Fibroblast of skin of scalp (primary cell): ENCODE measurements at regions not wholly inside any gene's neighbourhood (a gene's known extent, or its start where the extent isn't known, plus 50 kb on each side); places are given as distances from the start of the nearest gene placed in this dataset.
A peak's percentile ranks its signal among the peaks of the same experiment; 100 is the strongest.
"Not testable (repeated sequence)": the region's sequence is repeated elsewhere in the genome, so short reads cannot be mapped to it uniquely, and the experiment has no call there.

ENCODE experiments used
- DNase-seq: peaks from one replicate; pipeline ENCODE4 v3.0.0-alpha.2; 2013

DNA sequence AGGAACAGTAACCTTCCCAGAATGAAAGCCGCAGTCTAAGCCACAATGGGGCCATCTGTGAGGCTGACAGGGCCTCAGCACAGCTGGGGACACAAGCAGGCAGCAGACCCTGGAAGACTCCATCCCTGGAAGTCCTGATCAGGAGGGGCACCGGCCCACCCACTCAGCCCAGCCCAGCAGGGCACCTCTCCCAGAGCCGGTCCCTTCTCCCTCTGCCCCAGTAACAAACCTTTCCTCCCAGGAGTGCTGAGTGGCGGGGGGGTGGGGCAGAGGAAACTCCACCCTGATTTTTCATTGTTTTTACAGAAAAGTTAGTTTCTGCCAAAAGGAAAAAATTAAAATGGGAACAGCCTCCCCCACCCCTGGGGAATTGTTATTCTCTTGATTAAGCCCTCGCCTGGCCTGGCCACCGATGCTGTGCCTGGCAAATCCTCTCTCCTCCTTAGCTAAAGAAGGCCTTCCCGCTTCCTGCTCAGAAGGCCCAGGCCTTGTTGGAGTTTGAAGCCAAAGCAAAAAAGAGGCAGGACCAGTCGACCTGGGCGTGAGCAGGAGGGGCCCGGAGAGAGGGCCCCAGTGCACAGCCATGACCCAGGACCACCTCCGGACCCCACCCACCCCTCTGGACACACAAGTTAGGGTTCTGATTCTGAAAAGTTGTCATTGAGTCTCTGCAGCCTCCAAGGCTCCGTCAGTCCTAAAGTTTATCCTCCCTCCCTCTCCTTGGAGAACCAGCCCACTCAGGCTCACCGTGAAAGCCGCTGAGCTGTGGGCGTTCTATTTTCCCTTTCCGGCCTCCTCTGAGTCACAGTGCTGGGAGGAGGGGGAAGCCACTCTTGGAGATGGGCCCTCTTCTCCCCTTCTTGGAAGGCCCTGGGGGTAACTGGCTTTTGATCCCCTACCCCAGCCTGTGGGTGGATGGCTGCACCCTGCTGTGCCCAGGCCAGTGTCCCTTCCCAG is 128.4 kb upstream of the TNRC6C start:
- DNase-seq = peak; percentile 80

DNA sequence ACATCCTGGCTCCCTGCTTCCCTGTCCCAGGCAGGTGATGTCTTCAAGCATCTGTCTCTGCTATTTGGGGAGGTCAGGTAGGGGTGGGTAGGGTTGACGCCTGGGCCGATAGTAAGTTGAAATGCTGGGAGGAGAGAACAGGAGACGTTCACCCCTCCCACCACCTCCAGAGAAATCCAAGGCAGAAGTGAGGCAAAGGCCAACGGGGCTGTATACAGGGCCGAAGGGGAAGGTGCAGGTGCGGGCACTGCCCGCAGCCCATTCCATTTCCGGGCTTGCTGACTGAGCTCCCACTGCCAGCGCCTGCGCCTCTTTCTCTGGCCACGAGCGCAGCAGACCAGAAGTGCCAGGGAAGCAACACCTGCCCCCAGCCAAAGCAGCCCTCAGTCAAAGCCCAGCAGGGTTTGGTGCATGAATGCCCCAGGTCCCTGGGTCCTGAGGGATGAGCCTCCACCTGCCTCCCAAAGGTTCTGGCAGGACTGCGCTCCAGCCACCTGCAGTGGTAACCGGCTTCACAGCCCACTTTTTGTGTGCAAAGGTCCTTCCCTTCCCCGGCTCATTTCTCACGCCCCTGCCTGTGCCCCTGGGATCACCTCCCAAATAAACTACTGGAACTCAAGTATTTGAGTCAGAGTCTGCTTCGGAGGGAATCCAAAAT is 127.6 kb upstream of the TNRC6C start:
- DNase-seq = no peak

DNA sequence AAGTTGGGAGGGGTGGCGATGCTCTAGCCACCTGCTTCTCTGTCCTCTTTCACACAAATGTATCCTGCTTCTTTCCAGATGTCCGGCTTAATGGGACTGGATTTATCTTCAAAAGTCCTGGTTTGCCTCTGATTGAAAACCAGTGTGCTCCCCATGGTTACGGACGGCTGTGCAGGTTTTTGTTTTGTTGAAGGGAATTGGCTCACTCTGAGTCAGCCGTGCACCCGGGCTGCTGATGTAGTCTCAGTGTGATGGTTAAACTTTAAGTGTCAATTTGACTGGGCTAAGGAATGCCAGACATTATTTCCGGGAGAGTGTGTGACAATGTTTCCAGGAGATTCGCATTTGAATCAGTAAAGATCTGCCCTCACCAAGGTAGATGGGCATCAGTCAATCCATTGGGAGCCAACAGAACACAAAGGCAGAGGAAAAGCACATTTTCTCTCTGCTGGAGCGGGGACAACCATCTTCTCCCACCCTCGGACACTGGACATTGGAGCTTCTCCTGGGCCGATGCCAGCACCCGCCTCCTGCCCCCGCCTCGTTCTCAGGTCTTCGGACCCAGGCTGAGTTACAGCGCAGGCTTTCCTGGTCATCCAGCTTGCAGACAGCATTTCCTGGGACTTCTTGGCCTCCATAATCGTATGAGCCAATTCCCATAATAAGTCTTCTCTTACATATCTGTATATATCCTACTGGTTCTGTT is 126.9 kb upstream of the TNRC6C start:
- peak; percentile 60 for DNase-seq

DNA sequence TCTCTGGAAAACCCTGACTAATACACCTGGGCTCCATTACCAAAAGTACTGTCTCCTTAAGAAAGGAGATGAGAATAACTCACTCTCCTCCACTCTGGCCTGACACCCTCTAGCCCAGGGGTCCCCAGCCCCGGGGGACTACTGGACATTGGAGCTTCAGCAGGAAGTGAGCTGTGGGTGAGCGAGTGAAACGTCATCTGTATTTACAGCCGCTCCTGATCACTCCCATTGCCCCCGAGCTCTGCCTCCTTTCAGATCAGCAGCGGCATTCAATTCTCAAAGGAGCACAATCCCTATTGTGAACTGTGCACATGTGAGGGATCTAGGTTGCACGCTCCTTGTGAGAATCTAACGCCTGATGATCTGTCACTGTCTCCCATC is 126.3 kb upstream of the TNRC6C start:
- no peak for DNase-seq

DNA sequence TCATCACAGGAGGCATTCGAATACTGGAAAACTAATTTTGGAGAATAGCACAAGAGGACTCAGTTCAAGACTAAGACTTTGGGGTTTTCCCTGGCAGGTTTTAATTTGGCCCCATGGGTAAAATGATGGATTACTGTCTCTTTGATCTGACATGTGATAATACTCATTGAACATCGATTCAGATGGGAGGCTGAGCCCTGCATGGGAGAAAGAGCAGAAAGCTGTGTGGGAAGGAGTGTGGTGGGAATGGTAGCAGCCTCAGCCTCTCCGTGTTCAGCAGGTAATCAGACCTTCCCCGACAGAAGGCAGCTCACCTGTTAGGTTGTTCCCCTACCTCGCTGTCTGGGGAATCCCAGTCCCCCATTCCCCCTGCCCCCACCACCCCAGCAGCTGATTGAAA is 124.7 kb upstream of the TNRC6C start:
- DNase-seq = no peak

DNA sequence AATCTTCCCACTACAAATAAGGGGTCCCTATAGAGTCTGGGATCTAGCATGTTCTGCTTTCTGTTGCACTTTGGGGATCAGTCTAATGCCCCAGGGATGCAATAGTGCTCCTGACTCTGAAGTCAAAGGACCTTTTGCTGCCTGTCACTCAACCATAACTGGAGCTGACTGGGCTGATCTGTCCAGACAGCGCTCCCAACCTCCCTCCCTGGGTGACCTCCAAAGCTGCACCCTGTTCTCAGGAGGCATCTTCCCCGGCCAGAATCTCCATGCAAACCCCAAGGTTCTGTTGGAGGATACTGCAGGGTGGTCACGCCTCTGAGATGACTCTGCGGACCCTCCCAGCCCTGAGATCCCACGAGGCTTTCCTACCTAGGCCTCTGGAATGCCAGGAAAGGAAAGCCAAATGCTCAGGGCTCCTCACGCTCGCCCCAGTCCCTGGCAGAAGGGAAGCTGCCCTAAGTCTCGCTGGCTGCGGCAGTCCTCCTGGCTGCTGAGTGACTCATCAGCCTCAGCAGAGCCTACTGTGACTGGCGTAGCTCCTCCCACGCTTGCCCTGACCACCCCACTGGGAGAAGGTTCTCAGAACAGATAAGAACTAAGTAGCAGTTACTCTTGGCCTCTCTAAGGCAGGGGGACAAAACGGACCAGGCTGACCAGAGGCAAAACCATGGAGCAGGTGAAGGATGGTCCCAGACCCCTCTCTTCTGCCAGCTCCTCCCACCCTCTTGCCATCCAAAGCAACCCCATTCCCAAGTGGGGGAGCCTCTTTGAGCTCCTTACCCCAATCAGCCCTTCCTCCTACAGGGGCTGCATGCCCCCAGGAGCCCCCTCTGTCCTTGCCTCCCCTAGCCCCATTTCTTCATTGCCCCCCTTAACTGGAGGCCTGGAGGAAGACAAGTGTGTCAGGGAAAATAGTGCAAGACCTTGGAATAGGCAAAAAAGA is 124.1 kb upstream of the TNRC6C start:
- DNase-seq = peak; percentile 86

DNA sequence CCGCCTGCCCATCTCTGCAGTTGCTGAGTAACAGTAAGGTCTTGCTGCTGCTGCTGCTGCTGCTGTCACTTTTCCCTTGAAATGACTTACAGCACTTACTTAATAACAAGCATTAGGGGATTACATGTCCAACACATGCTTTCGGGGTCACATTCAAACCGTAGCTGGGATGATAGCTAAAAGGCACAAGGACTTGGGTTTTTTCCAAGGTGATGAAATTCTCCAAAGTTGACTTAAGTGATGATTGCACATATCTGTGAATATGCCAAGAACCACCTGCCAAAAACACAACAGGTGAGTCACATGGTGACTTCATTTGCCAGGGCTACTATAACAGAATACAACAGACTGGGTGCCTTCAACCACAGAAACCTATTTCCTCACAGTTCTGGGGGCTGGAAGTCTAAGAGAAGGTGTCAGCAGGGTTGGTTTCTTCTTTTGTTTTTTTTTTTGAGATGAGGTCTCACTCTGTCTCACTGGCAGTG is 121.9 kb upstream of the TNRC6C start:
- peak; percentile 17 for DNase-seq

DNA sequence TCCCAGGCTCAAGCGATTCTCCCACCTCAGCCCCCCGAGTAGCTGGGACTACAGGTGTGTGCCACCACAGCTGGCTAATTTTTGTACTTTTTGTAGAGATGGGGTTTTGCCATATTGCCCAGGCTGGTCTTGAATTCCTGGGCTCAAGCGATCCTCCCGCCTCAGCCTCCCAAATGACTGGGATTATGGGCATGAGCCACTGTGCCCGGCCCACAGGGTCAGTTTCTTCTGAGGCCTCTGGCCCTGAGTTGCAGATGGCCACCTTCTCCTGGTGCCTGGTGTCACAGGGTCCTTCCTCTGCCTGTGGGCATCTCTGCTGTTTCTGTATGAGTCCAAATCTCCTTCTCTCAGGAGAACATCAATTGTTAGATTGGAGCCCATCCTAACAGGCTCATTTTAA is 121.4 kb upstream of the TNRC6C start:
- not testable (repeated sequence) for DNase-seq

DNA sequence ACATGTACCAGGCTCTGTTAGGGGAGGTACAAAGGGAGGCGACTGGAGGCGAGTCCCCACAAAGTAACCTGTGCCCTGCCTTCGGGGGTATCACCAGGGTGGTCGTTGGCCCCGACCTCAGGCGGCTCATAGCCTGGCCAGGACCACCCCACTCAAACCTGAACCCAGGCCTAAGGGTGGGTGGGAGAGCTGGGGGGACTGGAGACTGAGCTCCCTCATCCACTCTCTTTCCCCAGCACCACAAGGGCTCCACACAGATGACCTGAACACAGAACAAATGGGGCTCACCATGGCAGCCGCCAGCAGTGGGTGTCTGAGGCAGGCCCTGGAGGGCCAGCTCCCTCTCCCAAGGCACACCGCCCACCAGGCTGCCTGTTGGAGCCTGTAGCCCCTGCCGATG is 120.6 kb upstream of the TNRC6C start:
- no peak for DNase-seq

DNA sequence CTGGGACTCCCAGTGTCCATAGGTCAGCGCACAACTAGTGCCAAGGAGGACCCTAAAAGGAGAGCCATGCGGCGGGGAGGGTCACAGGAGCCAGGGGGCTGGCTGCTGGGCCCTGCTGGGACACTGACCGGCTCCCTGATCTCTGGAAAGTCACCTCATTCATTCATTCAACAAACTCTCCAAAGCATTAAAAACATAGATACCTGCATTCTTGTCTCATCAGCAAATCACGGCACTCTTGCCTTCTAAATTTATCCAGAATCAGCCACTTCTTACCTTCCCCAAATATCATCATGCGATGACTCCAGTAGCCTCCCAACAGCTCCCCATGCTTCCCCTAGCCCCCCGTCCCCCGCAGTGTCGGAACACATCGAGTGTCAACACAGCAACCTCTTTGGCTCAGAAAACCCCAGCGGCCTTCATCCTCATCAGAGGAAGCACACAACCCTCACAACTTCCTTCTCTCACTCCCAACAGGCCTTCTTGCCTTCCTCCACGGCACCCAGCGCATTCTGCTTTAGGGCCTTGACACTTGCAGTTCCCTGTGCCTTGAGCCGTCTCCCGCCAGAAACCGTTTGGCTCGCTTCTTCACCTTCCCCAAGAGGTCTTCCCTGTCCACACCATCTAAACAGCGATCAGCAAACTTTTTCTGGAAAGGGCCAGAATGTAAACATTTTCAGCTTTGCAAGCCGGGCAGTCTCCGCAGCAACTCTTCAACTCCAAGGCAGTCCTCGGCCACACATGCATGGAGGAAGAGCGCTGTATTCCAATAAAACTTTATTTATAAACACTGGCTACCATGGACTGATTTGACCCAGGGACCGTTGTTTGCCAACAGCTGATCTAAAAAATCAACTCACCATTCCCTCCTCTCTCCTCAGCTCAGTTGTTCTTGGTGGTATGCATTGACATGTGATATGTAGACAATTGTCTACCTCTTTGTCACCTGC is 119.5 kb upstream of the TNRC6C start:
- no peak for DNase-seq

DNA sequence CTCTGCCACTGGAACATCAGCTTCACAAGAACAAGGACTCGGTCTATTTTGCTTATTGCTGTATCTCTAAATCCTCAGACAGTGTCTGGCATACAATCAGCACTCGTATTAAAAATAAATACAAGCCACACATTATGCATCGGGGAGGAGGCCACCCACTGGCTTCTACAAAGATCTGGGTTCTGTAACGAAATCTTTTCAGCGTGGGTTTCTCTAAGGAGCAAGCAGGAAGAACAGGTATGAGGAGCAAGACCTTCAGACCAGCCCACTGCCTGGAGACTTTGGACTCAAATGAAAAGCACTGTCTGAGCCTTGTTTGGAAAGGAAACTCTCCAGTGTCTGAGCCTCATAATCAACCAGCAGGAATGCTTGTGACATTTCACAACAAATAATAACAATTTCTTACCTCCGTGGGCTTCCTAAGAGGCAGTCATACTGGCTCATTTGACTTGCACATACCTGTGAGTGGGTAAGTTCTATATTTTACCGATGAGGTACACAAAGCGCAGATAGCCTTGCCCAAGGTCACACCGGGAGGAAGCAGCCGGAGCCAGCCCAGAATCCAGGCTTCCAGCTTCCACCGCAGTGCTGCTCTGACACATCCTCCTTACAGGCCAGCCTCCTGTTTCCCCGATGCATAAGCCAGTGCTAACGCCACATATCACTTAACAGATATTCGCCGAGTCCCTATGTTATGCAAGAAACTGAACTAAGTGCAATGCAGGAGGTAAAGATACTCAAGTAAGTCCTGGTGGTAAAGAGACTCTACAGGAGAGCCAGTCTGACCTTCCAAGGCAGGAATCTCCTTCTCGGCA is 118.6 kb upstream of the TNRC6C start:
- DNase-seq = peak; percentile 19

DNA sequence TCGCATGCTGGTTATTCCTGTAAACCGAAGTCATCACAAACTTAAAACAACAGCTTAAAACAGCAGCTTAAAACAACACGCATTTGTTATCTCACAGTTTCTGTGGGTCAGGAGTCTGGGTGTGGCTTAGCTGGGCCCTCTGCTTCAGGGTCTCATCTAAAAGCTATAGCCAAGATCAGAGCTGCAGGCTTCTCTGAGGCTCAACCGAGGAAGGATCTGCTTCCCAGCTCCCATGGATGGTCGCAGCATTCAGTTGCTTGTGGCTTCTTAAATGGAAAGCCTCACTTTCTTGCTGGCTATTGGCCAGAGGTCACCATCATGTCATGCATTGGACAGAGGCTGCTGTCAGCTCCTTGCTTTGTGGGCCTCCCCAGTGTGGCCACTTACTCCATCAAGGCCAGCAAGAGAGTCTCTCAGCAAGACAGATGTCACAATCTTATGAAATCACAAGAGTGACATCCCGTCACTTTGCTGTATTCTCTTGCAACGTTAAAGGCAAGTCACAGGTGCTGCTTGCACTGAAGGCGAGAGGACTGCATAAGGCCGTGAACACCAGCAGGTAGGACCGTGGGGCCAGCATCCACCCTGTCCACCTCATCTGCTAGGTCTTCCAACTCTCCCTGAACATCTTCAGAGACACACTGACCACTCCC is 117.9 kb upstream of the TNRC6C start:
- no peak for DNase-seq

DNA sequence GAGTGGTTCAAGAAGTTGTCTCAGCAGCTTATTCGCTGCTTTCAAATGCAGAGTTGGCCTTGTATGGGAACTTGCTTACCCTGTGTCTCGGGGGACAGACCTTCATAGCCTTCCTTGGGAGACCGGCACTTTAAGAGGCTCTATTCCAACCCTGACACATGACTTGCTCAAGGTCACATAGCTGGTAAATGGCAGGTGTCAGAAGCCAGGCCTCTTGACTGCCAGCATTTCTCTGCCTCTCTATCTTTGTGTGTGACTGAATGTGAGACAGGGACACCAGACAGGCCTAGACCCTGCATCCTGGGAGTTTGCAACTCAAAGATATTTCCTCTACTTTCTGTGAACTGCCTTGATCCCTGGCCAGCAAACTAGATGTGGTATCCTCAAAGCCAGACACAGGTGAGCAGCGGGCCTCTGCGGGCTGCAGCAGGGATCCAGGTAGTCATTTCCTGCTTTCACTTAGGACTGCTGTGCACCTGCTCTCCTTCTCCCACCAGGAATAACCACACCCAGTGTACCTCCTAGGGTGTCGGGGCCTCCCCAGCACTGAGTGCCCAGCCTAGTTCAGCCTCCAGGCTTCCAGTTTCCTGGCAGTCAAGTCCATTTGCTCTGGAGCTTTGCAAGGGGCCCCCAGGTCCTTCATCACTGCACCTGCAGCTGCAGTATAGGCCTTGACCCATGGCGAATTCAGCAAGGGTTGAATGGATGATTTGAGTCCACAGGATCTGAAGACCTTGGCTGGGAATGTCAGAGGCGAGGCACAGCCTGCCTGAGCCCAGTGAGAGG is 116.6 kb upstream of the TNRC6C start:
- DNase-seq = no peak

DNA sequence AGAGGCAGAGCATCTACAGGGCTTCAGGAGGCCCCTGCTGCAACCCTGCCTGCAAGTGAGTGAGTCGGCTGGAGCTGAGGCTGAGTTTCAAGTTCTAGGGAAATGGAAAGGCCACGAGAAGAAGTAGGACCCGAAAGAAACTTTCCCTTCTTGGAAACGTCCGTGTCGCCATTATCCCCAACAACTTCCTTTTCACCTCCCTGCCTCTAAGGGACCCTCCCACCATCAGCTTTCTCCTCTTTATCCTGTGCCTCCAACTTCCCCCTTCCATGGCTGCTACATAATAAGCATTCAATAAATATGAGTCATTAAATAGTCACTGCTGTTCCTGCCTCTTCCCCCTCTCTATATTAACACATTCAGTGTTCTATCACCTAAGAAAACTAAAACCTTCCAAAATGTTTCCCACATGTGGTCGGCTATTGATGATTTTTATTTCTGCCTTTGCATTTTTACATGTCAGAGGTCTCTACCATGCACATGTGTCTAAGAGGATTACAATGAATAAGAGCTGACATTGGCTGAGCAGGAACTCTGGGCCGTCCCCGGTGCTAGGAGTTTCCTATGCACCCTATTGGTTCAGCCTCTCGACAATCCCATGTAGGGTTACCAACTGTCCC is 115.9 kb upstream of the TNRC6C start:
- DNase-seq = peak; percentile 72

DNA sequence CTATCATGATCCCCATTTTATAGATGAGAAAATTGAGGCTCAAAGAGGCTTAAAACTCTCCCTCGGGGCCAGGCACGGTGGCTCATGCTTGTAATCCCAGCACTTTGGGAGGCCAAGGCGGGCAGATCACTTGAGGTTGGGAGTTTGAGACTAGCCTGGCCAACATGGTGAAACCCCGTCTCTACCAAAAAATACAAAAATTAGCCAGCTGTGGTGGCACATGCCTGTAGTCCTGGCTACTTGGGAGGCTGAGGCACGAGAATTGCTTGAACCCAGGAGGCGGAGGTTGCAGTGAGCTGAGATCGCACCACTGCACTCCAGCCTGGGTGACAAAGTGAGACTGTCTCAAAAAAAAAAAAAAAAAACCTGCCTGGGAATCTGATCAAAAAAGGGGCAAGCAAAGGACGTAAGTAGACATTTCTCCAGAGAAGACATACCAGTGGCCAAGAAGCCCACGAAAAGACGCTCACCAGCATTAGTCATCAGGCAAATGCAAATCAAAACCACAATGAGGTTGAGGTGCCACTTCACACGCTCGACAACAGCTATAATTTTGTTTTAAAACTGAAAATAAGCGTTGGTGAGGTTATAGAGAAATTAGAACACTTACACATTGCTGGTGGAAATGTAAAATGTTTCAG is 115.1 kb upstream of the TNRC6C start:
- DNase-seq = peak; percentile 76

DNA sequence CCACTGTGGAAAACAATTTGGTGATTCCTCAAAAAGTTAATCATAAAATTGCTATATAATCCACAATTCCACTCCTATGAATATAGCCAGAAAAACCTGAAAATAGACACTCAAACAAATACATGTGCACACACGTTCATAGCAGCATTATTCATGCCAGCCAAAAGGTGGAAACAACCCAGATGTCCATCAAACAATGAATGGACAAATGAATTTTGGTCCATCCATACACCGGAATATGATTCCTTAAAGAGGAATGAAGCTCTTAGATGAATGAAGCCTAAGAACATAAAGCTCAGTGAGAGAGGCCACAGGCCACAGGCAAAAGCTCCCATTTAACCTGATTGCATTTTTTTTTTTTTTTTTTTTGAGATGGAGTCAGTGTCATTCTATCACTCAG is 114.6 kb upstream of the TNRC6C start:
- no peak for DNase-seq

DNA sequence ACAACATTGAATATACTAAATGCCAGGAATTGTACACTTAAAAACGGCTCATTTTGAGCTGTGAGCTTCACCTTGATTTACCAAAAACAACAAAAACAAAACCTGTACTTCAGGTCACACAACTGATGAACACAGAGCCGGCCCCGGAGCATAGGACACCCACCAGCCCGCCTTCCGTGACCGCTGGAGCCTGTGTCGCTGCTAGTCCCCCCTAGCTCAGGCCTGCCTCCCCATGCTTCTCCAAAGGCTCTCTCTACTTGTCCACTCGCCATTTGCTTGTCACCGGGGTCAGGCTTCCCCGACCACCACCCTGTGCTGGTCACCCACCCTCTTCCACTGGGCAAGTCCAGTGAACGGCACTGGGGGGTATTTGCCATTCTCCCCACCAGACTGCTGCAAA is 113.8 kb upstream of the TNRC6C start:
- DNase-seq = no peak
